IMR-90 (cell line): ENCODE measurements at regions not wholly inside any gene's neighbourhood (a gene's known extent, or its start where the extent isn't known, plus 50 kb on each side); places are given as distances from the start of the nearest gene placed in this dataset.

Experiments used
- CTCF ChIP-seq: conservative IDR thresholded peaks from 2 replicates; pipeline ENCODE4 v1.5.1; 2012; ENCODE audit warnings: mild to moderate bottlenecking, low read depth, low read length, improper control_type of control experiment
- MAFK ChIP-seq: IDR thresholded peaks from 2 replicates; pipeline ENCODE4 v1.6.1; 2012; ENCODE audit warnings: low read depth, low read length, improper control_type of control experiment
- MXI1 ChIP-seq: IDR thresholded peaks from 2 replicates; pipeline ENCODE4 v1.6.1; 2012; ENCODE audit warnings: low read depth, mild to moderate bottlenecking, low read length, moderate library complexity, borderline replicate concordance
- POLR2A ChIP-seq: IDR thresholded peaks from 2 replicates; pipeline ENCODE4 v1.6.1; 2012; ENCODE audit warnings: mild to moderate bottlenecking, low read depth, low read length
- RCOR1 ChIP-seq: IDR thresholded peaks from 2 replicates; pipeline ENCODE4 v1.6.1; 2012; ENCODE audit warnings: mild to moderate bottlenecking, low read length, improper control_type of control experiment; ENCODE audit not compliant: insufficient replicate concordance
- RFX5 ChIP-seq: IDR thresholded peaks from 2 replicates; pipeline ENCODE4 v1.8.0; 2012; ENCODE audit warnings: low read depth, mild to moderate bottlenecking, low read length, moderate library complexity

- TF ChIP-seq CTCF (no peak), POLR2A (no peak), MAFK (no peak), MXI1 (no peak), RFX5 (no peak), RCOR1 (no peak)
Measured at GRCh38 chr5:117486261-117486660, 911.6 kb upstream of the SEMA6A start.
